ENCODE measurements at regions not wholly inside any gene's neighbourhood (a gene's known extent, or its start where the extent isn't known, plus 50 kb on each side); places are given as distances from the start of the nearest gene placed in this dataset.

GRCh38 chr11:134802116-134802515 lies 390.1 kb upstream of the B3GAT1 start:
- TF ChIP-seq NFIC (IDR thresholded peaks at IDR 0.05) (no peak), CBFB (CRISPR knock-in tag; IDR thresholded peaks at IDR 0.05) (no peak), CBX2 (IDR thresholded peaks at IDR 0.05; ENCODE audit: insufficient read depth, low read length, poor library complexity, severe bottlenecking) (no peak), MAZ (CRISPR knock-in tag; conservative IDR thresholded peaks at IDR 0.05 in 1 of 2, IDR thresholded peaks at IDR 0.05 in 1 of 2) (no peak), EP300 (IDR thresholded peaks at IDR 0.05; ENCODE audit: low read length) (no peak), SMARCC2 (IDR thresholded peaks at IDR 0.05; ENCODE audit: low read depth) (no peak)
